Esophagus (tissue), 2 donors: ENCODE measurements at regions not wholly inside any gene's neighbourhood (a gene's known extent, or its start where the extent isn't known, plus 50 kb on each side); places are given as distances from the start of the nearest gene placed in this dataset.

Experiments used
- H3K27ac ChIP-seq, 2 donors: one replicate each; pipeline ENCODE4 v1.5.1; 2013; ENCODE audit warnings: low read depth in 2 of 2, mild to moderate bottlenecking in 2 of 2, inconsistent platforms in 1 of 2, low read length in 1 of 2, moderate library complexity in 1 of 2
- H3K27me3 ChIP-seq, 2 donors: one replicate each; pipeline ENCODE4 v1.6.1; 2013; ENCODE audit warnings: low read length in 2 of 2, control low read depth in 1 of 2, mild to moderate bottlenecking in 1 of 2; ENCODE audit not compliant: insufficient read depth in 2 of 2, control insufficient read depth in 1 of 2
- H3K36me3 ChIP-seq, 2 donors: one replicate each; pipeline ENCODE4 v1.6.1; 2013; ENCODE audit warnings: low read length in 1 of 2; ENCODE audit not compliant: control insufficient read depth in 2 of 2, insufficient read depth in 2 of 2
- H3K4me1 ChIP-seq, 2 donors: one replicate each; pipeline ENCODE4 v1.6.1; 2013; ENCODE audit warnings: low read length in 1 of 2; ENCODE audit not compliant: control insufficient read depth in 2 of 2, insufficient read depth in 2 of 2
- H3K4me3 ChIP-seq, 2 donors: one replicate each; pipeline ENCODE4 v1.5.1; 2013; ENCODE audit warnings: low read length in 2 of 2, mild to moderate bottlenecking in 2 of 2, low read depth in 1 of 2, moderate library complexity in 1 of 2
- H3K9me3 ChIP-seq, 2 donors: one replicate each; pipeline ENCODE4 v1.6.1; 2013; ENCODE audit warnings: mild to moderate bottlenecking in 2 of 2, low read depth in 1 of 2, low read length in 1 of 2, moderate library complexity in 1 of 2; ENCODE audit not compliant: control insufficient read depth in 2 of 2, insufficient read depth in 1 of 2
- WGBS, 2 donors: extraction: QIAGEN DNeasy Blood & Tissue Kit; methylation state at CpG; one replicate each; pipeline ENCODE4 v1.1.7; 2013; 5-methylcytosine and 5-hydroxymethylcytosine counted together
- donor health status: healthy with polysubstance abuse.
- donor health status: Bipolar disorder and iron deficiency.

GRCh38 chr3:30130391-30130790, 476.0 kb upstream of the TGFBR2 start:
- WGBS, 2 donors: 93 to 100% methylated on average over 1 of the region's 1 CpG

GRCh38 chr3:30131191-30131590, 475.2 kb upstream of the TGFBR2 start:
- peaks cover 0 to 2% of the 10 kb centered on the region in 2 donors for H3K9me3 ChIP-seq
- H3K4me1 ChIP-seq: no peaks in the 10 kb centered on the region
- no peak overlapping the region for H3K27ac ChIP-seq
- H3K4me3 ChIP-seq: no peak overlapping the region
- H3K36me3 ChIP-seq: no peaks in the 10 kb centered on the region
- no peaks in the 10 kb centered on the region for H3K27me3 ChIP-seq
- 66 to 80% methylated on average over 4 of the region's 4 CpGs for WGBS, 2 donors

More at GRCh38 chr3:30130391-30130790, 476.0 kb upstream of the TGFBR2 start:
- H3K36me3 ChIP-seq: no peaks in the 10 kb centered on the region
- H3K4me1 ChIP-seq: no peaks in the 10 kb centered on the region
- no peak overlapping the region for H3K27ac ChIP-seq
- no peak overlapping the region for H3K4me3 ChIP-seq
- no peaks in the 10 kb centered on the region for H3K27me3 ChIP-seq
- peaks cover 0 to 2% of the 10 kb centered on the region in 2 donors for H3K9me3 ChIP-seq

GRCh38 chr3:30135190-30135589, 471.2 kb upstream of the TGFBR2 start:
- Histone ChIP-seq H3K36me3 (no peaks in the 10 kb centered on the region), H3K27ac (no peak overlapping the region), H3K4me1 (no peaks in the 10 kb centered on the region), H3K9me3 (no peaks in the 10 kb centered on the region), H3K4me3 (no peak overlapping the region), H3K27me3 (no peaks in the 10 kb centered on the region)
- 72 to 84% methylated on average over 4 of the region's 4 CpGs for WGBS, 2 donors

DNA sequence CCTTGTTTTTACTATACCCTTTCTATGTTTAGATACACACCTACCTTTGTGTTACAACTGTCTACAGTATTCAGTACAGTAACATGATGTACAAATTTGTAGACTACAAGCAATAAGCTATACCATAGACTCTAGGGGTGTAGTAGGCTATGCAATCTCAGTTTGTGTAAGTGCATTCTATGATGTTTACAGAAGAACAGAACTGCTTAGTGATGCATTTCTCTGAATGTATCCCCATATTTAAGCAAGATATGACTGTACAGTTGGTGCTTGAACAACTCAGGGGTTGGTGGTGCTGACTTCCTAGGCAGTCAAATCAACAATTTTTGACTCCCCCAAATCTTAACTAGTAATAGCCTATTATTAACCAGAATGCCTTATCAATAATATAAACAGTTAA, 467.1 kb upstream of the TGFBR2 start:
- H3K36me3 ChIP-seq: no peaks in the 10 kb centered on the region
- no peaks in the 10 kb centered on the region for H3K27me3 ChIP-seq
- H3K4me1 ChIP-seq: no peaks in the 10 kb centered on the region
- no peak overlapping the region for H3K27ac ChIP-seq
- no peak overlapping the region for H3K4me3 ChIP-seq
- no peaks in the 10 kb centered on the region for H3K9me3 ChIP-seq

DNA sequence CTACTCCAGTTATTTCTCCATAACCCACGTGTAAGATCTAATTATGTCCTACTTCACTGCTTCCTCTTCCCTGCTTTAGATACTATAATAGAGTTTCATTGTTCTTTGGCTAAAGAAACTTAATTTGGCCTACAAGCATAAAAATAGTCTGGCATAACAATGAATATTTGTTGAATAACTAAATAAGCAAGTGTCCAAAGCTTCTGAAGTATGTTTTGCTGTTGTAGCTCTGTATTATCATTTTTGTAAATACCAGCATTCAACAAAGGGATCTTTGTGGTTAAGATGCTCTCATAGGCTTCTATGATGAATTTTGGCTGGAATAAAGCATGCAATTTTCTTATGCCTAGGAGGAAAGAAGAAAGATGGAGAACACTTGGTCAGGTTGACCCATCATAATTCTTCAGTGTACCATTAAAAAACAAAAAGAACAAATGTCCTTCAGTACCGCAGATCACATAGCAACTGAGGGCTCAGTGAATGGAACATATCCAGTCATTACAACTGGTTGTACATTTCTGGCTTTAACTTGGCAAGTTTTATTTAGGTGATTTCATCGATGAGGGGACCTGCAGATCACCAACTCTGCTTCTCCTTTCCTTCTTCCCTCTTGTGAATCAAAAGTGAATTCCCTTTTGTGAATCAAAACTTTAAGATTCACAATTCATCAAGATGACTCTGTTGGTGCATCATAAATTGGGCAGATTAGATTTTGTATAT, 465.9 kb upstream of the TGFBR2 start:
- Histone ChIP-seq H3K4me3 (no peak overlapping the region), H3K9me3 (no peaks in the 10 kb centered on the region), H3K27ac (no peak overlapping the region), H3K27me3 (no peaks in the 10 kb centered on the region), H3K4me1 (no peaks in the 10 kb centered on the region), H3K36me3 (no peaks in the 10 kb centered on the region)
- 70 to 77% methylated on average over 3 of the region's 3 CpGs for WGBS, 2 donors

GRCh38 chr3:30141178-30141581, 465.2 kb upstream of the TGFBR2 start:
- Histone ChIP-seq H3K27ac (no peak overlapping the region), H3K4me1 (no peaks in the 10 kb centered on the region)
- 41 to 53% methylated on average over 2 of the region's 2 CpGs for WGBS, 2 donors

DNA sequence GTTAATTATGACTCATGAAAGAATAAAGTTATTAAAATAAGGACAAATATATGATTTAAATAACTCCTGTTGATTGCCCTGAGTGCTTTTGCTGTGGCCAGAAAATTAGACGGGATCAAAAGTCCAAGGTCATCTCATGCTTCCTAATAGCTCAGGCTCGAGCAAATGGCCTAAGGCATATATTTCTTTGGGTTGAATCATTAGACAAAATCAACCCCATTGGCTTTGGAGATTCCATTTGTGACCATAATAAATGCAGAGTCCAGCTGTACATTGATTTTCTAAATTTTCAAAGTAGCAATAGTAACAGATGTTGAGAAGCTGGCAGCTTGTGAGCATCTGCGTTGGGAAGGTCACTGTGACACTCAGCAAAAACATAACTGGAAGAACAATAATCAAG, 464.5 kb upstream of the TGFBR2 start:
- 66 to 72% methylated on average over 3 of the region's 3 CpGs for WGBS, 2 donors
- H3K4me1 ChIP-seq: no peaks in the 10 kb centered on the region
- no peaks in the 10 kb centered on the region for H3K27me3 ChIP-seq
- no peaks in the 10 kb centered on the region for H3K9me3 ChIP-seq
- H3K27ac ChIP-seq: no peak overlapping the region
- no peak overlapping the region for H3K4me3 ChIP-seq
- H3K36me3 ChIP-seq: no peaks in the 10 kb centered on the region

More at GRCh38 chr3:30141178-30141581, 465.2 kb upstream of the TGFBR2 start:
- no peaks in the 10 kb centered on the region for H3K9me3 ChIP-seq
- H3K36me3 ChIP-seq: no peaks in the 10 kb centered on the region
- H3K27me3 ChIP-seq: no peaks in the 10 kb centered on the region
- no peak overlapping the region for H3K4me3 ChIP-seq

- Histone ChIP-seq H3K4me1 (no peaks in the 10 kb centered on the region), H3K9me3 (no peaks in the 10 kb centered on the region), H3K4me3 (no peak overlapping the region), H3K27me3 (no peaks in the 10 kb centered on the region), H3K36me3 (no peaks in the 10 kb centered on the region), H3K27ac (no peak overlapping the region)
Observed at GRCh38 chr3:30142946-30143345, 463.5 kb upstream of the TGFBR2 start.

- Histone ChIP-seq H3K27ac (no peak overlapping the region), H3K4me1 (no peaks in the 10 kb centered on the region), H3K4me3 (no peak overlapping the region), H3K9me3 (no peaks in the 10 kb centered on the region), H3K36me3 (no peaks in the 10 kb centered on the region), H3K27me3 (no peaks in the 10 kb centered on the region)
Observed at GRCh38 chr3:30145281-30145680, 461.1 kb upstream of the TGFBR2 start.

GRCh38 chr3:30146978-30147377, 459.4 kb upstream of the TGFBR2 start:
- no peaks in the 10 kb centered on the region for H3K36me3 ChIP-seq
- no peaks in the 10 kb centered on the region for H3K27me3 ChIP-seq
- H3K9me3 ChIP-seq: no peaks in the 10 kb centered on the region
- no peak overlapping the region for H3K4me3 ChIP-seq
- H3K4me1 ChIP-seq: no peaks in the 10 kb centered on the region
- no peak overlapping the region for H3K27ac ChIP-seq
